Pons (tissue), 1 donor: ENCODE measurements at regions not wholly inside any gene's neighbourhood (a gene's known extent, or its start where the extent isn't known, plus 50 kb on each side); places are given as distances from the start of the nearest gene placed in this dataset.
"Not testable (repeated sequence)": the region's sequence is repeated elsewhere in the genome, so short reads cannot be mapped to it uniquely, and the experiment has no call there.

Experiments used
- DNase-seq: peaks from one replicate; pipeline ENCODE4 v3.0.0-alpha.2; 2016; ENCODE audit warnings: low spot score

GRCh38 chr2:64743739-64744330 is 90.1 kb upstream of the SERTAD2 start:
- DNase-seq, result no peak

- no peak for DNase-seq
These were observed 91.8 kb upstream of the SERTAD2 start for GRCh38 chr2:64745562-64745961.

GRCh38 chr2:64747690-64748091 is 94.0 kb upstream of the SERTAD2 start:
- not testable (repeated sequence) for DNase-seq

GRCh38 chr2:64748147-64748546 is 94.4 kb upstream of the SERTAD2 start:
- DNase-seq, result no peak

- no peak for DNase-seq
These were observed 94.8 kb upstream of the SERTAD2 start for GRCh38 chr2:64748561-64748960.

- DNase-seq, result no peak
These were observed 95.7 kb upstream of the SERTAD2 start for GRCh38 chr2:64749446-64749845.

GRCh38 chr2:64750001-64750816 is 96.5 kb upstream of the SERTAD2 start:
- DNase-seq, result peak; percentile 66

GRCh38 chr2:64750817-64751285 is 97.1 kb upstream of the SERTAD2 start:
- peak; percentile 99 for DNase-seq

GRCh38 chr2:64751286-64752260 is 97.9 kb upstream of the SERTAD2 start:
- DNase-seq, result peak; percentile 98

GRCh38 chr2:64753399-64753798 is 99.7 kb upstream of the SERTAD2 start:
- DNase-seq, result no peak

- DNase-seq, result no peak
These were observed 100.9 kb upstream of the SERTAD2 start for GRCh38 chr2:64754570-64754969.

GRCh38 chr2:64757126-64757525 is 103.4 kb upstream of the SERTAD2 start:
- DNase-seq, result no peak

GRCh38 chr2:64760128-64760527 is 106.4 kb upstream of the SERTAD2 start:
- no peak for DNase-seq

- no peak for DNase-seq
These were observed 108.7 kb upstream of the SERTAD2 start for GRCh38 chr2:64762301-64762997.

GRCh38 chr2:64763126-64763525 is 109.4 kb upstream of the SERTAD2 start:
- DNase-seq, result no peak

- peak; percentile 45 for DNase-seq
These were observed 111.6 kb upstream of the SERTAD2 start for GRCh38 chr2:64765160-64765805.

GRCh38 chr2:64766841-64767669 is 113.3 kb upstream of the SERTAD2 start:
- peak; percentile 66 for DNase-seq

- DNase-seq, result peak; percentile 87
These were observed 114.2 kb upstream of the SERTAD2 start for GRCh38 chr2:64767670-64768468.

- DNase-seq, result no peak
These were observed 114.8 kb upstream of the SERTAD2 start for GRCh38 chr2:64768491-64769005.
